ENCODE measurements at regions not wholly inside any gene's neighbourhood (a gene's known extent, or its start where the extent isn't known, plus 50 kb on each side); places are given as distances from the start of the nearest gene placed in this dataset.

DNA sequence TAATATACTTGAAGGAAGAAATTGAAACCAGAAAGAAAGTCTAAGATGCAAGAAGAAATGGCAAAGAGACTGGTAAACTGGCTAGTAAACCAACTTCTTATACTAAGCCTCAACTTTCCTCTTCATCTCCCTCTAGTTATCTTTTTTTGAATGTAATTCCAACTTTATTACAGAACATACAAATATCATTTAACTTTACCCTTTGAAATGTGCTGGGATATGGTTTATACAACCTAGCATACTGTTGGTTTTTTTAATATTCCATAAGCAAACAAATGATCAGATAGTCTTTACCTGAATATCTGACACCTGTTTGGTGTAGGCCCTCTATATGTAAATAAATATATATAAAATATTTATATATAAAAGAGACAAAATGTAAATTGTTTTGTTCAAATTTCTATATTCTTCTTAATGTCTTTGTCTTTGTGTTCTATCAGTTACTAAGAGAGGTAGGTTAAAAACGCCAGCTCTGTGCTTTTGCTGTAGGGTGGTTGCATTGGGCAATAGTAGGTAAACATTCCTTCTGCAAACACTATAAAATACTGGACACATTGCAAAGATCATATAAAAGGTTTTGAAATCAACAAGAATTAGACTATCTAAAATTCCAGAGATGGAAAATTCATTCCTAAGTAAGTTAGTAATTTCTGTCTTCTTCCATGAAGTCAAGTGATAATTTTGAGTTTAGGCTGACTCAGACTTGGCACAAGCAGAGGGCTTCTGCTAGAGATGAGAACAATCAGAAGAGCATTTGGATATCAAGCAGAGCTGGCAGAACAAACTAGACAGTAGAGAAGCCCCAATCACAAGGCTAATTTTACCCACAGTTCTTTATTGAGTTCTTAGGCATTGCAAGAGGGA is 383.3 kb downstream of the RFC3 start:
- TF ChIP-seq, protein P1, sequence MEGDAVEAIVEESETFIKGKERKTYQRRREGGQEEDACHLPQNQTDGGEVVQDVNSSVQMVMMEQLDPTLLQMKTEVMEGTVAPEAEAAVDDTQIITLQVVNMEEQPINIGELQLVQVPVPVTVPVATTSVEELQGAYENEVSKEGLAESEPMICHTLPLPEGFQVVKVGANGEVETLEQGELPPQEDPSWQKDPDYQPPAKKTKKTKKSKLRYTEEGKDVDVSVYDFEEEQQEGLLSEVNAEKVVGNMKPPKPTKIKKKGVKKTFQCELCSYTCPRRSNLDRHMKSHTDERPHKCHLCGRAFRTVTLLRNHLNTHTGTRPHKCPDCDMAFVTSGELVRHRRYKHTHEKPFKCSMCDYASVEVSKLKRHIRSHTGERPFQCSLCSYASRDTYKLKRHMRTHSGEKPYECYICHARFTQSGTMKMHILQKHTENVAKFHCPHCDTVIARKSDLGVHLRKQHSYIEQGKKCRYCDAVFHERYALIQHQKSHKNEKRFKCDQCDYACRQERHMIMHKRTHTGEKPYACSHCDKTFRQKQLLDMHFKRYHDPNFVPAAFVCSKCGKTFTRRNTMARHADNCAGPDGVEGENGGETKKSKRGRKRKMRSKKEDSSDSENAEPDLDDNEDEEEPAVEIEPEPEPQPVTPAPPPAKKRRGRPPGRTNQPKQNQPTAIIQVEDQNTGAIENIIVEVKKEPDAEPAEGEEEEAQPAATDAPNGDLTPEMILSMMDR (IDR thresholded peaks at IDR 0.05; ENCODE audit: insufficient read depth, low read length) = no peak
- no peak for TF ChIP-seq POLR2AphosphoS5 (IDR thresholded peaks at IDR 0.05; ENCODE audit: low read depth)

All from HL-60 (cell line).